GM23338 (cell line): ENCODE measurements at regions not wholly inside any gene's neighbourhood (a gene's known extent, or its start where the extent isn't known, plus 50 kb on each side); places are given as distances from the start of the nearest gene placed in this dataset.

Experiments
- ATAC-seq: fragments of 200-7000 bp; cut with Tn5 transposase; 3 replicates; pipeline ENCODE4 v1.9.1; 2020
- DNase-seq: peaks from one replicate; pipeline ENCODE4 v3.0.0-alpha.2; 2015; ENCODE audit warnings: low spot score
- H2AFZ ChIP-seq: fragments of 200-600 bp; sonication (generic); 2 replicates; pipeline ENCODE4 v1.8.0; 2016; ENCODE audit warnings: antibody characterized with exemption, mild to moderate bottlenecking, moderate library complexity
- H3F3A ChIP-seq: fragments of 200-600 bp; sonication (generic); replicated peaks from 2 replicates; pipeline ENCODE4 v1.8.0; 2017; ENCODE audit warnings: antibody characterized with exemption, mixed run types, low read depth
- H3K27ac ChIP-seq: fragments of 200-600 bp; sonication (generic); 2 replicates; pipeline ENCODE4 v1.6.1; 2016; ENCODE audit warnings: low read depth
- H3K27me3 ChIP-seq: fragments of 200-600 bp; sonication (generic); 2 replicates; pipeline ENCODE4 v1.8.0; 2016; ENCODE audit warnings: mild to moderate bottlenecking, mixed run types, moderate library complexity; ENCODE audit not compliant: insufficient read depth
- H3K36me3 ChIP-seq: fragments of 200-600 bp; sonication (generic); 2 replicates; pipeline ENCODE4 v1.8.0; 2016; ENCODE audit warnings: mild to moderate bottlenecking; ENCODE audit not compliant: insufficient read depth
- H3K4me1 ChIP-seq: fragments of 200-600 bp; sonication (generic); 2 replicates; pipeline ENCODE4 v1.8.0; 2016; ENCODE audit warnings: mild to moderate bottlenecking, moderate library complexity; ENCODE audit not compliant: insufficient read depth
- H3K4me2 ChIP-seq: fragments of 200-600 bp; sonication (generic); 2 replicates; pipeline ENCODE4 v1.7.1; 2017; ENCODE audit warnings: mixed run types
- H3K4me3 ChIP-seq: fragments of 200-600 bp; sonication (generic); 2 replicates; pipeline ENCODE4 v1.6.1; 2016; ENCODE audit warnings: mixed run types
- H3K79me2 ChIP-seq: fragments of 200-600 bp; sonication (generic); replicated peaks from 2 replicates; pipeline ENCODE4 v1.8.0; 2017; ENCODE audit warnings: mild to moderate bottlenecking; ENCODE audit not compliant: insufficient read depth
- H3K9me2 ChIP-seq: fragments of 200-600 bp; sonication (generic); 2 replicates; pipeline ENCODE4 v1.8.0; 2017; ENCODE audit not compliant: insufficient read depth
- H4K20me1 ChIP-seq: fragments of 200-600 bp; sonication (generic); replicated peaks from 2 replicates; pipeline ENCODE4 v1.8.0; 2017; ENCODE audit warnings: mild to moderate bottlenecking; ENCODE audit not compliant: insufficient read depth
- H3K27ac Mint-ChIP-seq: 2 replicates; pipeline ENCODE4 v1.8.0; 2020; ENCODE audit warnings: inconsistent platforms, mild to moderate bottlenecking, moderate library complexity, mixed read lengths
- H3K27me3 Mint-ChIP-seq: 3 replicates; pipeline ENCODE4 v1.8.0; 2022; ENCODE audit warnings: low read depth, mild to moderate bottlenecking, moderate library complexity, mixed read lengths, inconsistent platforms; ENCODE audit not compliant: insufficient read depth, poor library complexity
- H3K36me3 Mint-ChIP-seq: 3 replicates; pipeline ENCODE4 v1.8.0; 2021; ENCODE audit warnings: low read depth, mild to moderate bottlenecking, inconsistent platforms, moderate library complexity, mixed read lengths
- H3K4me1 Mint-ChIP-seq: 3 replicates; pipeline ENCODE4 v1.8.0; 2020; ENCODE audit warnings: mild to moderate bottlenecking, inconsistent platforms, mixed read lengths
- H3K4me3 Mint-ChIP-seq: 3 replicates; pipeline ENCODE4 v1.8.0; 2021; ENCODE audit warnings: moderate library complexity, mild to moderate bottlenecking, inconsistent platforms, mixed read lengths
- H3K9me3 Mint-ChIP-seq: 3 replicates; pipeline ENCODE4 v1.8.0; 2020; ENCODE audit warnings: moderate library complexity, mild to moderate bottlenecking, inconsistent platforms, mixed read lengths
- CREB1 ChIP-seq: fragments of 250-450 bp; sonication (Bioruptor Pico); IDR thresholded peaks from 2 replicates; pipeline ENCODE4 v1.5.0; 2020; ENCODE audit warnings: low read depth, mild to moderate bottlenecking, moderate library complexity
- EZH2 ChIP-seq: fragments of 200-600 bp; sonication (generic); IDR thresholded peaks from one replicate; pipeline ENCODE4 v1.8.0; 2017; ENCODE audit warnings: antibody characterized with exemption, mild to moderate bottlenecking, low read depth; ENCODE audit not compliant: unreplicated experiment
- EZH2phosphoT487 ChIP-seq: fragments of 200-600 bp; sonication (generic); IDR thresholded peaks from one replicate; pipeline ENCODE4 v1.8.1; 2018; ENCODE audit warnings: antibody characterized with exemption; ENCODE audit not compliant: unreplicated experiment
- JUNB ChIP-seq: IDR thresholded peaks from one replicate; pipeline ENCODE4 v1.6.1; 2016; ENCODE audit warnings: antibody characterized with exemption; ENCODE audit not compliant: unreplicated experiment
- NANOG ChIP-seq: IDR thresholded peaks from 2 replicates; pipeline ENCODE4 v1.6.1; 2016; ENCODE audit warnings: antibody characterized with exemption, borderline replicate concordance
- POLR2AphosphoS5 ChIP-seq: IDR thresholded peaks from 2 replicates; pipeline ENCODE4 v1.6.1; 2016; ENCODE audit warnings: antibody characterized with exemption, low read depth
- STAT1 ChIP-seq: IDR thresholded peaks from one replicate; pipeline ENCODE4 v1.6.1; 2016; ENCODE audit warnings: antibody characterized with exemption; ENCODE audit not compliant: unreplicated experiment
- ZNF114 ChIP-seq: fragments of 250-450 bp; sonication (Bioruptor Pico); IDR thresholded peaks from 2 replicates; pipeline ENCODE4 v1.5.0; 2020; ENCODE audit warnings: mild to moderate bottlenecking, moderate library complexity
- ZNF331 ChIP-seq: fragments of 250-450 bp; sonication (Bioruptor Pico); IDR thresholded peaks from 2 replicates; pipeline ENCODE4 v1.5.0; 2020; ENCODE audit warnings: low read depth, mild to moderate bottlenecking, moderate library complexity
- TF ChIP-seq, protein P1 (sequence below): fragments of 250-450 bp; sonication (Bioruptor Pico); IDR thresholded peaks from 2 replicates; pipeline ENCODE4 v1.5.0; 2020; ENCODE audit warnings: mild to moderate bottlenecking, moderate library complexity
- TF ChIP-seq, protein P2 (sequence below): IDR thresholded peaks from 2 replicates; pipeline ENCODE4 v1.6.1; 2016; ENCODE audit warnings: antibody characterized with exemption
- TF ChIP-seq, protein P3 (sequence below): IDR thresholded peaks from one replicate; pipeline ENCODE4 v1.6.1; 2018; ENCODE audit warnings: antibody characterized with exemption; ENCODE audit not compliant: unreplicated experiment
- TF ChIP-seq, protein P4 (sequence below), 2 experiments: fragments of 200-600 bp in 1 of 2; sonication (generic) in 1 of 2; conservative IDR thresholded peaks; 2 replicates each; pipeline versions ENCODE4 v1.5.1 to v1.6.1; 2016 to 2017; ENCODE audit warnings: antibody characterized with exemption in 2 of 2, low read depth in 2 of 2, mild to moderate bottlenecking in 2 of 2, moderate library complexity in 1 of 2

DNA sequence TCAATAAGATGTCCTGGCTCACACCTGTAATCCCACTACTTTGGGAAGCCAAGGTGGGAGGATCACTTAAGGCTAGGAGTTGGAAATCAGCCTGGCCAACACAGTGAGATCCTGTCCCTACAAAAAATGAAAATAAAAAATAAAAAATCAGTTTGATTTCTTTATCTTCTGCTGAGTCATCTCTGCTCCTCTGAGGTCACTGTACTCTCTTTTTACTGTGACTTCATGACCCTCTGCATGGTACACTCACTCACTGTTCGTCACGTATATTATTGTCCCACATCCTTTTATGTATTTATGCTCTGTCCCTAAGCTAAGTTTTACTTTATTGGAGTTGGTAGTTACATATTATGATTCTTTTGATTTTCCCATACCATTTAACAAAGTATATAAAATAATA, 333.3 kb downstream of the PCDH7 start:
- Mint-ChIP-seq H3K9me3 (no peaks in the 10 kb centered on the region), H3K4me1 (no peaks in the 10 kb centered on the region), H3K36me3 (no peaks in the 10 kb centered on the region), H3K27ac (no peak overlapping the region), H3K27me3 (no peaks in the 10 kb centered on the region), H3K4me3 (no peak overlapping the region)
- H3K36me3 ChIP-seq = no peaks in the 10 kb centered on the region
- no peak for ATAC-seq
- H4K20me1 ChIP-seq = no peaks in the 10 kb centered on the region
- no peak for DNase-seq
- no peaks in the 10 kb centered on the region for H3K9me2 ChIP-seq
- H3K4me3 ChIP-seq = no peak overlapping the region
- H3F3A ChIP-seq = no peaks in the 10 kb centered on the region
- H3K27ac ChIP-seq = no peak overlapping the region
- no peak overlapping the region for H2AFZ ChIP-seq
- no peak overlapping the region for H3K4me2 ChIP-seq
- H3K79me2 ChIP-seq = no peaks in the 10 kb centered on the region
- no peaks in the 10 kb centered on the region for H3K27me3 ChIP-seq
- no peaks in the 10 kb centered on the region for H3K4me1 ChIP-seq
- TF ChIP-seq, protein P1, sequence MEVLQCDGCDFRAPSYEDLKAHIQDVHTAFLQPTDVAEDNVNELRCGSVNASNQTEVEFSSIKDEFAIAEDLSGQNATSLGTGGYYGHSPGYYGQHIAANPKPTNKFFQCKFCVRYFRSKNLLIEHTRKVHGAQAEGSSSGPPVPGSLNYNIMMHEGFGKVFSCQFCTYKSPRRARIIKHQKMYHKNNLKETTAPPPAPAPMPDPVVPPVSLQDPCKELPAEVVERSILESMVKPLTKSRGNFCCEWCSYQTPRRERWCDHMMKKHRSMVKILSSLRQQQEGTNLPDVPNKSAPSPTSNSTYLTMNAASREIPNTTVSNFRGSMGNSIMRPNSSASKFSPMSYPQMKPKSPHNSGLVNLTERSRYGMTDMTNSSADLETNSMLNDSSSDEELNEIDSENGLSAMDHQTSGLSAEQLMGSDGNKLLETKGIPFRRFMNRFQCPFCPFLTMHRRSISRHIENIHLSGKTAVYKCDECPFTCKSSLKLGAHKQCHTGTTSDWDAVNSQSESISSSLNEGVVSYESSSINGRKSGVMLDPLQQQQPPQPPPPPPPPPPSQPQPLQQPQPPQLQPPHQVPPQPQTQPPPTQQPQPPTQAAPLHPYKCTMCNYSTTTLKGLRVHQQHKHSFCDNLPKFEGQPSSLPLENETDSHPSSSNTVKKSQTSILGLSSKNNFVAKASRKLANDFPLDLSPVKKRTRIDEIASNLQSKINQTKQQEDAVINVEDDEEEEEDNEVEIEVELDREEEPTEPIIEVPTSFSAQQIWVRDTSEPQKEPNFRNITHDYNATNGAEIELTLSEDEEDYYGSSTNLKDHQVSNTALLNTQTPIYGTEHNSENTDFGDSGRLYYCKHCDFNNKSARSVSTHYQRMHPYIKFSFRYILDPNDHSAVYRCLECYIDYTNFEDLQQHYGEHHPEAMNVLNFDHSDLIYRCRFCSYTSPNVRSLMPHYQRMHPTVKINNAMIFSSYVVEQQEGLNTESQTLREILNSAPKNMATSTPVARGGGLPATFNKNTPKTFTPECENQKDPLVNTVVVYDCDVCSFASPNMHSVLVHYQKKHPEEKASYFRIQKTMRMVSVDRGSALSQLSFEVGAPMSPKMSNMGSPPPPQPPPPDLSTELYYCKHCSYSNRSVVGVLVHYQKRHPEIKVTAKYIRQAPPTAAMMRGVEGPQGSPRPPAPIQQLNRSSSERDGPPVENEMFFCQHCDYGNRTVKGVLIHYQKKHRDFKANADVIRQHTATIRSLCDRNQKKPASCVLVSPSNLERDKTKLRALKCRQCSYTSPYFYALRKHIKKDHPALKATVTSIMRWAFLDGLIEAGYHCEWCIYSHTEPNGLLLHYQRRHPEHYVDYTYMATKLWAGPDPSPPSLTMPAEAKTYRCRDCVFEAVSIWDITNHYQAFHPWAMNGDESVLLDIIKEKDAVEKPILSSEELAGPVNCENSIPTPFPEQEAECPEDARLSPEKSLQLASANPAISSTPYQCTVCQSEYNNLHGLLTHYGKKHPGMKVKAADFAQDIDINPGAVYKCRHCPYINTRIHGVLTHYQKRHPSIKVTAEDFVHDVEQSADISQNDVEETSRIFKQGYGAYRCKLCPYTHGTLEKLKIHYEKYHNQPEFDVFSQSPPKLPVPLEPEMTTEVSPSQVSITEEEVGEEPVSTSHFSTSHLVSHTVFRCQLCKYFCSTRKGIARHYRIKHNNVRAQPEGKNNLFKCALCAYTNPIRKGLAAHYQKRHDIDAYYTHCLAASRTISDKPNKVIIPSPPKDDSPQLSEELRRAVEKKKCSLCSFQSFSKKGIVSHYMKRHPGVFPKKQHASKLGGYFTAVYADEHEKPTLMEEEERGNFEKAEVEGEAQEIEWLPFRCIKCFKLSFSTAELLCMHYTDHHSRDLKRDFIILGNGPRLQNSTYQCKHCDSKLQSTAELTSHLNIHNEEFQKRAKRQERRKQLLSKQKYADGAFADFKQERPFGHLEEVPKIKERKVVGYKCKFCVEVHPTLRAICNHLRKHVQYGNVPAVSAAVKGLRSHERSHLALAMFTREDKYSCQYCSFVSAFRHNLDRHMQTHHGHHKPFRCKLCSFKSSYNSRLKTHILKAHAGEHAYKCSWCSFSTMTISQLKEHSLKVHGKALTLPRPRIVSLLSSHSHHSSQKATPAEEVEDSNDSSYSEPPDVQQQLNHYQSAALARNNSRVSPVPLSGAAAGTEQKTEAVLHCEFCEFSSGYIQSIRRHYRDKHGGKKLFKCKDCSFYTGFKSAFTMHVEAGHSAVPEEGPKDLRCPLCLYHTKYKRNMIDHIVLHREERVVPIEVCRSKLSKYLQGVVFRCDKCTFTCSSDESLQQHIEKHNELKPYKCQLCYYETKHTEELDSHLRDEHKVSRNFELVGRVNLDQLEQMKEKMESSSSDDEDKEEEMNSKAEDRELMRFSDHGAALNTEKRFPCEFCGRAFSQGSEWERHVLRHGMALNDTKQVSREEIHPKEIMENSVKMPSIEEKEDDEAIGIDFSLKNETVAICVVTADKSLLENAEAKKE (CRISPR knock-in tag) = no peak
- TF ChIP-seq, protein P2, sequence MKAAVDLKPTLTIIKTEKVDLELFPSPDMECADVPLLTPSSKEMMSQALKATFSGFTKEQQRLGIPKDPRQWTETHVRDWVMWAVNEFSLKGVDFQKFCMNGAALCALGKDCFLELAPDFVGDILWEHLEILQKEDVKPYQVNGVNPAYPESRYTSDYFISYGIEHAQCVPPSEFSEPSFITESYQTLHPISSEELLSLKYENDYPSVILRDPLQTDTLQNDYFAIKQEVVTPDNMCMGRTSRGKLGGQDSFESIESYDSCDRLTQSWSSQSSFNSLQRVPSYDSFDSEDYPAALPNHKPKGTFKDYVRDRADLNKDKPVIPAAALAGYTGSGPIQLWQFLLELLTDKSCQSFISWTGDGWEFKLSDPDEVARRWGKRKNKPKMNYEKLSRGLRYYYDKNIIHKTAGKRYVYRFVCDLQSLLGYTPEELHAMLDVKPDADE = no peak
- TF ChIP-seq JUNB = no peak
- no peak for TF ChIP-seq ZNF114
- no peak for TF ChIP-seq EZH2
- no peak for TF ChIP-seq POLR2AphosphoS5
- no peak for TF ChIP-seq ZNF331 (CRISPR knock-in tag)
- TF ChIP-seq, protein P3, sequence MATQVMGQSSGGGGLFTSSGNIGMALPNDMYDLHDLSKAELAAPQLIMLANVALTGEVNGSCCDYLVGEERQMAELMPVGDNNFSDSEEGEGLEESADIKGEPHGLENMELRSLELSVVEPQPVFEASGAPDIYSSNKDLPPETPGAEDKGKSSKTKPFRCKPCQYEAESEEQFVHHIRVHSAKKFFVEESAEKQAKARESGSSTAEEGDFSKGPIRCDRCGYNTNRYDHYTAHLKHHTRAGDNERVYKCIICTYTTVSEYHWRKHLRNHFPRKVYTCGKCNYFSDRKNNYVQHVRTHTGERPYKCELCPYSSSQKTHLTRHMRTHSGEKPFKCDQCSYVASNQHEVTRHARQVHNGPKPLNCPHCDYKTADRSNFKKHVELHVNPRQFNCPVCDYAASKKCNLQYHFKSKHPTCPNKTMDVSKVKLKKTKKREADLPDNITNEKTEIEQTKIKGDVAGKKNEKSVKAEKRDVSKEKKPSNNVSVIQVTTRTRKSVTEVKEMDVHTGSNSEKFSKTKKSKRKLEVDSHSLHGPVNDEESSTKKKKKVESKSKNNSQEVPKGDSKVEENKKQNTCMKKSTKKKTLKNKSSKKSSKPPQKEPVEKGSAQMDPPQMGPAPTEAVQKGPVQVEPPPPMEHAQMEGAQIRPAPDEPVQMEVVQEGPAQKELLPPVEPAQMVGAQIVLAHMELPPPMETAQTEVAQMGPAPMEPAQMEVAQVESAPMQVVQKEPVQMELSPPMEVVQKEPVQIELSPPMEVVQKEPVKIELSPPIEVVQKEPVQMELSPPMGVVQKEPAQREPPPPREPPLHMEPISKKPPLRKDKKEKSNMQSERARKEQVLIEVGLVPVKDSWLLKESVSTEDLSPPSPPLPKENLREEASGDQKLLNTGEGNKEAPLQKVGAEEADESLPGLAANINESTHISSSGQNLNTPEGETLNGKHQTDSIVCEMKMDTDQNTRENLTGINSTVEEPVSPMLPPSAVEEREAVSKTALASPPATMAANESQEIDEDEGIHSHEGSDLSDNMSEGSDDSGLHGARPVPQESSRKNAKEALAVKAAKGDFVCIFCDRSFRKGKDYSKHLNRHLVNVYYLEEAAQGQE = no peak
- TF ChIP-seq EZH2phosphoT487 = no peak
- TF ChIP-seq, protein P4, sequence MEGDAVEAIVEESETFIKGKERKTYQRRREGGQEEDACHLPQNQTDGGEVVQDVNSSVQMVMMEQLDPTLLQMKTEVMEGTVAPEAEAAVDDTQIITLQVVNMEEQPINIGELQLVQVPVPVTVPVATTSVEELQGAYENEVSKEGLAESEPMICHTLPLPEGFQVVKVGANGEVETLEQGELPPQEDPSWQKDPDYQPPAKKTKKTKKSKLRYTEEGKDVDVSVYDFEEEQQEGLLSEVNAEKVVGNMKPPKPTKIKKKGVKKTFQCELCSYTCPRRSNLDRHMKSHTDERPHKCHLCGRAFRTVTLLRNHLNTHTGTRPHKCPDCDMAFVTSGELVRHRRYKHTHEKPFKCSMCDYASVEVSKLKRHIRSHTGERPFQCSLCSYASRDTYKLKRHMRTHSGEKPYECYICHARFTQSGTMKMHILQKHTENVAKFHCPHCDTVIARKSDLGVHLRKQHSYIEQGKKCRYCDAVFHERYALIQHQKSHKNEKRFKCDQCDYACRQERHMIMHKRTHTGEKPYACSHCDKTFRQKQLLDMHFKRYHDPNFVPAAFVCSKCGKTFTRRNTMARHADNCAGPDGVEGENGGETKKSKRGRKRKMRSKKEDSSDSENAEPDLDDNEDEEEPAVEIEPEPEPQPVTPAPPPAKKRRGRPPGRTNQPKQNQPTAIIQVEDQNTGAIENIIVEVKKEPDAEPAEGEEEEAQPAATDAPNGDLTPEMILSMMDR (conservative IDR thresholded peaks at IDR 0.05; ENCODE audit: low read depth in 2 of 2) = no peak
- TF ChIP-seq NANOG = no peak
- no peak for TF ChIP-seq CREB1 (CRISPR knock-in tag)
- no peak for TF ChIP-seq STAT1
